GM12878 (cell line): ENCODE measurements at regions not wholly inside any gene's neighbourhood (a gene's known extent, or its start where the extent isn't known, plus 50 kb on each side); places are given as distances from the start of the nearest gene placed in this dataset.

Experiments
- ATAC-seq: fragments of 200-7000 bp; cut with Tn5 transposase; 3 replicates; pipeline ENCODE4 v1.9.1; 2020; ENCODE audit warnings: mild to moderate bottlenecking, moderate library complexity
- BruUV-seq: library from RNA; stranded (reverse); fragments of 400-500 nt; replicated peaks from 2 replicates; lab custom pipeline; 2021; lab: Mats Ljungman, UMichigan
- CTCF ChIA-PET: fragments of 300-600 bp; sonication (Branson Sonifier 250); formaldehyde crosslinking; extraction: SDS; loops from one replicate; lab custom pipeline; 2021; ENCODE audit warnings: inconsistent platforms; lab: Yijun Ruan, JAX
- POLR2A ChIA-PET: fragments of 350-600 bp; formaldehyde crosslinking; extraction: SDS; loops from one replicate; lab custom pipeline; 2021; ENCODE audit warnings: inconsistent platforms; lab: Charles Lee
- RAD21 ChIA-PET: fragments of 300-600 bp; sonication (Branson Sonifier 250); formaldehyde crosslinking; loops from one replicate; lab custom pipeline; 2023; ENCODE audit warnings: antibody characterized with exemption; ENCODE audit not compliant: unreplicated experiment; lab: Charles Lee
- SMC1A ChIA-PET: fragments of 300-600 bp; sonication (Branson Sonifier 250); formaldehyde crosslinking; loops from one replicate; lab custom pipeline; 2023; ENCODE audit not compliant: unreplicated experiment, uncharacterized antibody; lab: Charles Lee
- DNase-seq: peaks from one replicate; pipeline ENCODE4 v3.0.0-alpha.2; 2011; ENCODE audit warnings: low read depth, low spot score
- FAIRE-seq: peaks from 3 replicates; lab custom pipeline; 2011; peaks lifted over from hg19 to GRCh38; lab: Jason Lieb, UNC
- H2AFZ ChIP-seq: 2 replicates; pipeline ENCODE4 v1.6.0; 2011; ENCODE audit warnings: low read depth, low read length, control low read depth; ENCODE audit not compliant: control insufficient read depth
- H3K27ac ChIP-seq: 2 replicates; pipeline ENCODE4 v1.5.1; 2011; ENCODE audit warnings: control low read depth; ENCODE audit not compliant: control insufficient read depth, insufficient read depth
- H3K27me3 ChIP-seq, 2 experiments: replicated peaks in 1 of 2; 2 replicates each; pipeline versions ENCODE4 v1.6.0 to v1.6.1; 2011; ENCODE audit warnings: low read length in 1 of 2; ENCODE audit not compliant: control insufficient read depth in 2 of 2, insufficient read depth in 2 of 2
- H3K36me3 ChIP-seq, 2 experiments: 2 replicates each; pipeline ENCODE4 v1.5.1; 2011; ENCODE audit warnings: low read length in 1 of 2; ENCODE audit not compliant: control insufficient read depth in 2 of 2, insufficient read depth in 2 of 2
- H3K4me1 ChIP-seq: 2 replicates; pipeline ENCODE4 v1.6.1; 2011; ENCODE audit warnings: mild to moderate bottlenecking, low read length, moderate library complexity, mixed read lengths; ENCODE audit not compliant: control insufficient read depth, insufficient read depth
- H3K4me2 ChIP-seq: 2 replicates; pipeline ENCODE4 v1.6.0; 2011; ENCODE audit warnings: control low read depth; ENCODE audit not compliant: control insufficient read depth, insufficient read depth
- H3K4me3 ChIP-seq: fragments of 200-600 bp; sonication (generic); 2 replicates; pipeline ENCODE4 v1.5.1; 2016
- H3K79me2 ChIP-seq: 2 replicates; pipeline ENCODE4 v1.6.0; 2011; ENCODE audit warnings: low read length; ENCODE audit not compliant: control insufficient read depth, insufficient read depth
- H3K9ac ChIP-seq: 2 replicates; pipeline ENCODE4 v1.8.0; 2011; ENCODE audit warnings: low read length, control low read depth, mixed read lengths; ENCODE audit not compliant: control insufficient read depth, insufficient read depth
- H3K9me3 ChIP-seq: replicated peaks from 3 replicates; pipeline ENCODE4 v1.5.1; 2011; ENCODE audit warnings: mild to moderate bottlenecking, low read length; ENCODE audit not compliant: control insufficient read depth, insufficient read depth
- H4K20me1 ChIP-seq: 2 replicates; pipeline ENCODE4 v1.6.0; 2011; ENCODE audit not compliant: control insufficient read depth, insufficient read depth
- PRDM15 ChIP-seq: fragments of 450-650 bp; formaldehyde crosslinking; IDR thresholded peaks from 2 replicates; pipeline ENCODE4 v1.4.0; 2020; ENCODE audit warnings: mild to moderate bottlenecking, moderate library complexity
- RFX5 ChIP-seq: IDR thresholded peaks from 2 replicates; pipeline ENCODE4 v1.6.1; 2011; ENCODE audit warnings: low read depth, low read length, improper control_type of control experiment
- TCF7 ChIP-seq: IDR thresholded peaks from 2 replicates; pipeline ENCODE4 v1.6.1; 2014; ENCODE audit warnings: antibody characterized with exemption, borderline replicate concordance
- ZNF274 ChIP-seq: IDR thresholded peaks from one replicate; pipeline ENCODE4 v1.8.0; 2011; ENCODE audit not compliant: insufficient read length, insufficient read depth
- WGBS: methylation state at CpG from one replicate; pipeline ENCODE4 v1.1.6; 2016; ENCODE audit warnings: low lambda C conversion rate; ENCODE audit not compliant: insufficient replicate concordance, insufficient coverage; ENCODE audit errors: missing lambda C conversion rate; 5-methylcytosine and 5-hydroxymethylcytosine counted together
- in situ Hi-C: fragments of 300-500 bp; cut with MboI; formaldehyde crosslinking; loops from 9 replicates; pipeline ENCODE4 v1.14.3; 2018; ENCODE audit warnings: mixed read lengths
- intact Hi-C: fragments of 100-400 bp; cut with micrococcal nuclease; formaldehyde crosslinking; loops from one replicate; pipeline ENCODE4 v1.14.2; 2022; ENCODE audit not compliant: unreplicated experiment
- TF ChIP-seq, protein P1 (sequence below): fragments of 150-350 bp; IDR thresholded peaks from 2 replicates; pipeline ENCODE4 v1.6.1; 2014; ENCODE audit warnings: mild to moderate bottlenecking, low read depth, low read length
- TF ChIP-seq, protein P2 (sequence below): IDR thresholded peaks from 2 replicates; pipeline ENCODE4 v1.6.1; 2012; ENCODE audit warnings: low read length, inconsistent platforms

- TF ChIP-seq, protein P1, sequence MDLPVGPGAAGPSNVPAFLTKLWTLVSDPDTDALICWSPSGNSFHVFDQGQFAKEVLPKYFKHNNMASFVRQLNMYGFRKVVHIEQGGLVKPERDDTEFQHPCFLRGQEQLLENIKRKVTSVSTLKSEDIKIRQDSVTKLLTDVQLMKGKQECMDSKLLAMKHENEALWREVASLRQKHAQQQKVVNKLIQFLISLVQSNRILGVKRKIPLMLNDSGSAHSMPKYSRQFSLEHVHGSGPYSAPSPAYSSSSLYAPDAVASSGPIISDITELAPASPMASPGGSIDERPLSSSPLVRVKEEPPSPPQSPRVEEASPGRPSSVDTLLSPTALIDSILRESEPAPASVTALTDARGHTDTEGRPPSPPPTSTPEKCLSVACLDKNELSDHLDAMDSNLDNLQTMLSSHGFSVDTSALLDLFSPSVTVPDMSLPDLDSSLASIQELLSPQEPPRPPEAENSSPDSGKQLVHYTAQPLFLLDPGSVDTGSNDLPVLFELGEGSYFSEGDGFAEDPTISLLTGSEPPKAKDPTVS: no peak
- TF ChIP-seq, all 136 proteins: peak for 0
These were observed 300.2 kb downstream of the MAP2K6 start (continued) for GRCh38 chr17:69714669-69715068.

DNA sequence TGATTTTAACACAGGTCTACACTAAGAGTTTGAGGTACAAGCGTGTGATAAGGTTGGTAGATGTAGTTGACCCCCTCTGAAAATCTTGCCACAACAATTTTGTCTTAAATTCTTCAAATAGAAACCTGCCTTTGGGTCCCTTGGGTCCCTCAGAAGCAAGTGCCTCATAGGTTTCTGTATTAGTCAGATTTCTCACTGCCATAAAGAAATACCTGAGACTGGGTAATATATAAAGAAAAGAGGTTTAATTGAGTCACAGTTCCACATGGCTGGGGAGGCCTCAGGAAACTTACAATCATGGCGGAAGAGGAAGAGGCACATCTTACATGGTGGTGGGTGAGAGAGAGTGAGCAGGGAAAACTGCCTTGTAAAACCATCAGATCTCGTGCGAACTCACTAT is 301.2 kb downstream of the MAP2K6 start:
- 33% methylated on average over 4 of the region's 4 CpGs for WGBS
- no peak for ATAC-seq
- POLR2A ChIA-PET: no interaction called here

More for the DNA sequence above, 301.2 kb downstream of the MAP2K6 start:
- Histone ChIP-seq H2AFZ (no peak overlapping the region), H3K4me2 (no peak overlapping the region), H3K9me3 (no peaks in the 10 kb centered on the region), H3K27me3 (no peaks in the 10 kb centered on the region), H3K36me3 (no peaks in the 10 kb centered on the region), H3K4me1 (no peaks in the 10 kb centered on the region), H4K20me1 (no peaks in the 10 kb centered on the region), H3K4me3 (no peak overlapping the region), H3K9ac (no peak overlapping the region), H3K79me2 (no peaks in the 10 kb centered on the region)
- FAIRE-seq (no peak), DNase-seq (no peak)
- intact Hi-C loops (no loop called here), in situ Hi-C loops (no loop called here)
- CTCF ChIA-PET: no interaction called here
- no TSS peak for BruUV-seq
- SMC1A ChIA-PET: no interaction called here
- TF ChIP-seq PRDM15 (no peak), ZNF274 (no peak), RFX5 (no peak), TCF7 (no peak)
- TF ChIP-seq, protein P2, sequence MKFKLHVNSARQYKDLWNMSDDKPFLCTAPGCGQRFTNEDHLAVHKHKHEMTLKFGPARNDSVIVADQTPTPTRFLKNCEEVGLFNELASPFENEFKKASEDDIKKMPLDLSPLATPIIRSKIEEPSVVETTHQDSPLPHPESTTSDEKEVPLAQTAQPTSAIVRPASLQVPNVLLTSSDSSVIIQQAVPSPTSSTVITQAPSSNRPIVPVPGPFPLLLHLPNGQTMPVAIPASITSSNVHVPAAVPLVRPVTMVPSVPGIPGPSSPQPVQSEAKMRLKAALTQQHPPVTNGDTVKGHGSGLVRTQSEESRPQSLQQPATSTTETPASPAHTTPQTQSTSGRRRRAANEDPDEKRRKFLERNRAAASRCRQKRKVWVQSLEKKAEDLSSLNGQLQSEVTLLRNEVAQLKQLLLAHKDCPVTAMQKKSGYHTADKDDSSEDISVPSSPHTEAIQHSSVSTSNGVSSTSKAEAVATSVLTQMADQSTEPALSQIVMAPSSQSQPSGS: no peak
- TF ChIP-seq, all 136 proteins: peak for 0
- RAD21 ChIA-PET: no interaction called here
- H3K27ac ChIP-seq: no peak overlapping the region
